Neural progenitor cell (in vitro differentiated cells): ENCODE measurements at regions not wholly inside any gene's neighbourhood (a gene's known extent, or its start where the extent isn't known, plus 50 kb on each side); places are given as distances from the start of the nearest gene placed in this dataset.

ENCODE experiments used
- CTCF ChIP-seq: fragments of 200-600 bp; sonication (generic); IDR thresholded peaks from 2 replicates; pipeline ENCODE4 v1.5.1; 2017; ENCODE audit warnings: antibody characterized with exemption, mild to moderate bottlenecking
- EZH2 ChIP-seq: fragments of 200-600 bp; sonication (generic); IDR thresholded peaks from 2 replicates; pipeline ENCODE4 v1.6.1; 2017; ENCODE audit warnings: antibody characterized with exemption, mild to moderate bottlenecking, moderate library complexity
- EZH2phosphoT487 ChIP-seq: fragments of 200-600 bp; sonication (generic); IDR thresholded peaks from 2 replicates; pipeline ENCODE4 v1.6.1; 2017; ENCODE audit warnings: antibody characterized with exemption

GRCh38 chr7:156148995-156149394 lies 336.7 kb upstream of the SHH start:
- TF ChIP-seq CTCF (no peak), EZH2phosphoT487 (no peak), EZH2 (no peak)
